HG02852 (cell line): ENCODE measurements at regions not wholly inside any gene's neighbourhood (a gene's known extent, or its start where the extent isn't known, plus 50 kb on each side); places are given as distances from the start of the nearest gene placed in this dataset.
"Not testable (repeated sequence)": the region's sequence is repeated elsewhere in the genome, so short reads cannot be mapped to it uniquely, and the experiment has no call there.

Experiments
- ATAC-seq: cut with Tn5 transposase; IDR thresholded peaks from one replicate; pipeline ENCODE4 v1.9.1; 2021; ENCODE audit warnings: mild to moderate bottlenecking, moderate library complexity; ENCODE audit not compliant: unreplicated experiment

- ATAC-seq = no peak
Observed at GRCh38 chr14:22271838-22272799, 316.9 kb downstream of the DAD1 start.

- no peak for ATAC-seq
Observed at GRCh38 chr14:22268875-22269274, 320.1 kb downstream of the DAD1 start.

- ATAC-seq = no peak
Observed at GRCh38 chr14:22266683-22267082, 322.3 kb downstream of the DAD1 start.

GRCh38 chr14:22266142-22266442 is 322.9 kb downstream of the DAD1 start:
- ATAC-seq = no peak

- no peak for ATAC-seq
Observed at GRCh38 chr14:22265319-22266141, 323.5 kb downstream of the DAD1 start.

- ATAC-seq = no peak
Observed at GRCh38 chr14:22264759-22265158, 324.3 kb downstream of the DAD1 start.

- ATAC-seq = no peak
Observed at GRCh38 chr14:22263961-22264360, 325.1 kb downstream of the DAD1 start.

DNA sequence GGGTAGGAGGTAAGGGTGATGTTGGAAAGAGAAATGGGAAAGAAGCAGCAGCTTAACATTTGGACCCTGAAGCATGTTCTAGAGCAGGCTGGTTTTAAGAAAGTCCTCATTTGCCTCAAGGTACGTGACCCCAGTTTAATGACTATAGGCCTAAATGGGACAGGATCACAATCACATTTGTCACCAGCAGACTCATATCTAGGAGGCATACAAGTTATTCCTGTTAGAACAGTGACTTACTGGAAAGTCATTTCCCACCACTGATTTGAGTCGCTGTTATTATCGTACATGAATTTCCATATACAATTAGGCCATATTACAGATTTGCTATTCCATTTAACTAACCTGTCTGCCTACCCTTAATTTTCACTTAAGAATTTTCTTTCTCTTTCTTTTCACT is 326.1 kb downstream of the DAD1 start:
- no peak for ATAC-seq

DNA sequence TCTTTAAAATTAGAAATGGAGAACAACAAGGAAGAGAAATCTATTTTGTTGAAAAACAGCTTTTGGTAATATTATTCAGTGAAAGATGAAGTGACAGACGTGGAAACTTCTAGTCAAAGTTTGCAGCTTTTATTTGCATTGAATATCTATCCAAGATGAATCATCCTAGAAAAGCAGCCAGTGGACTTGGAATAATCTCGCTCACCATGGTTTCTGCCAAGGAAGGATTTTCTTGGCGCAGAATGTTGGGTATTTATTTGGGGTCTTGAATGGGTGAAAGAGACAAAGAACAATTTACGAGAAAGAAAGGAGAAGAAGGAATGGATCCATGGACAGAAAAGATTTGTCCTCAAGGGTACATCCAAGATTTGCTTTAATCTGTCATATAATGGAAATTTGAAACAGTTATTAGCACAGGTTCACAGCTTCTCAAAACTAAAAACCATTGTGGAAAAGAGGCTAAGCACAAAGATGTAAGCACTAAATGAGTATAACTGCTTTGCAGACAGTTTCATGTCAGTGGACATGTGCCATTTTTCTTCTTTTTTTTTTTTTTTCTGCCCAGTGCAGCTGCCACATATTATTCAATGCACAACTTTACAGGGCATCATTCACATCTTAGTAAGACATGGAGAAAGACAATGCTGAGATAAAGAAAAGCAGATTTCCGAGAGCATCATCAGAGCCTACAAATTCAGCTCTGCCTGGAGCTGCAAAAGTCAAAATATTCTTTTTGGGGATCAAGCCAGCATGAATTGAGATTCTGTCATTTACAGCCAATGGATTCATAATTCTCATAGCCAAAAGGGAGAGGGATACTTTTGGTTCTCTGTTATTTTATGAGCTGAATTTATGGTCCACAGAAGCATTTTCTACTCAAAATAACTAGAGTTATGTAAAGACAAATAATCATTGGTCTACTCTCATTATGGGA is 333.7 kb downstream of the DAD1 start:
- no peak for ATAC-seq

- ATAC-seq = no peak
Observed at GRCh38 chr14:22252686-22253085, 336.3 kb downstream of the DAD1 start.

GRCh38 chr14:22251090-22251489 is 337.9 kb downstream of the DAD1 start:
- no peak for ATAC-seq

DNA sequence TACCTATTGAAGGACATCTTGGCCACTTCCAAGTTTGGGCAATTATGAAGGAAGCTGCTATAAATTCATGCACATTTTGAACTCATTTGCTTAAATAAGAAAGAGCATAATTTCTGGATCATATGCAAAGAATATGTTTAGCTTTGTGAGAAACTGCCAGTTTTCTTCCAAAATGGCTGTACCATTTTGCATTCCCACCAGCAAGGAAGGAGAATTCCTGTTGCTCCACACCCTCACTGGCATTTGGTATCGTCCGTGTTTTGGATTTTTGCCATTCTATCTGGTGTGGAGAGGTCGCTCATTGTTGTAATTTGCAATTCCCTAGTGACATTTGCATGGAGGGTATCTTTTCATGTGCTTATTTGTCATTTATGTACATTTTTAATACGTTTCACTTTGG is 339.3 kb downstream of the DAD1 start:
- no peak for ATAC-seq

GRCh38 chr14:22243971-22244581 is 344.9 kb downstream of the DAD1 start:
- ATAC-seq = no peak

GRCh38 chr14:22238320-22238719 is 350.7 kb downstream of the DAD1 start:
- ATAC-seq = not testable (repeated sequence)

- ATAC-seq = no peak
Observed at GRCh38 chr14:22233377-22233776, 355.6 kb downstream of the DAD1 start.

DNA sequence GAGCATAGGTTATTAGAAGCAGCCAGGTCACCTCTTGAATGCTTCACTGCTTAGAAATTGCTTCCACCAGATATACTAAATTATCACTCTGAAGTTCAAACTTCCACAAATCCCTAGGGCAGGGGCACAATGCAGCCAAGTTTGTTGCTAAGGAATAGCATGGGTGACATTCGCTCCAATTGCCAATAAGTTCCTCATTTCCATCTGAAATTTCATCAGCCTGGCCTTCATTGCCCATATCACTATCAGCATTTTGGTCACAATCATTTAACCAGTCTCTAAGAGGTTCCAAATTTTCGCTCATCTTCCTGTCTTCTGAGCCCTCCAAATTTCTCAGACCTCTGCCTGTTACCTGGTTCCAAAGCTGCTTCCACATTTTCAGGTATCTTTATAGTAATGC is 356.1 kb downstream of the DAD1 start:
- no peak for ATAC-seq

GRCh38 chr14:22232486-22232885 is 356.5 kb downstream of the DAD1 start:
- ATAC-seq = no peak

- ATAC-seq = no peak
Observed at GRCh38 chr14:22231018-22231417, 358.0 kb downstream of the DAD1 start.

GRCh38 chr14:22230517-22230916 is 358.5 kb downstream of the DAD1 start:
- ATAC-seq = no peak

GRCh38 chr14:22227084-22227483 is 361.9 kb downstream of the DAD1 start:
- no peak for ATAC-seq

- no peak for ATAC-seq
Observed at GRCh38 chr14:22226381-22226780, 362.6 kb downstream of the DAD1 start.
